Astrocyte (in vitro differentiated cells and primary cell): ENCODE measurements at regions not wholly inside any gene's neighbourhood (a gene's known extent, or its start where the extent isn't known, plus 50 kb on each side); places are given as distances from the start of the nearest gene placed in this dataset.

ENCODE experiments used
- DNase-seq: peaks from one replicate; pipeline ENCODE4 v3.0.0-alpha.2; 2010; ENCODE audit warnings: low read depth
- FAIRE-seq: peaks from 2 replicates; lab custom pipeline; 2011; peaks lifted over from hg19 to GRCh38; lab: Jason Lieb, UNC
- H2AFZ ChIP-seq: 2 replicates; pipeline ENCODE4 v1.6.0; 2012; ENCODE audit warnings: low read depth, low read length, inconsistent platforms
- H3K27ac ChIP-seq: 2 replicates; pipeline ENCODE4 v1.5.1; 2011; ENCODE audit warnings: low read depth, low read length, inconsistent platforms
- H3K27me3 ChIP-seq: 2 replicates; pipeline ENCODE4 v1.6.0; 2011; ENCODE audit warnings: low read length, inconsistent platforms; ENCODE audit not compliant: insufficient read depth
- H3K36me3 ChIP-seq: 2 replicates; pipeline ENCODE4 v1.5.1; 2011; ENCODE audit warnings: low read length, inconsistent platforms; ENCODE audit not compliant: insufficient read depth
- H3K4me1 ChIP-seq: 2 replicates; pipeline ENCODE4 v1.5.1; 2011; ENCODE audit warnings: low read length, inconsistent platforms; ENCODE audit not compliant: insufficient read depth
- H3K4me2 ChIP-seq: 2 replicates; pipeline ENCODE4 v1.6.0; 2012; ENCODE audit warnings: low read length, inconsistent platforms
- H3K4me3 ChIP-seq: 2 replicates; pipeline ENCODE4 v1.5.1; 2011; ENCODE audit warnings: low read depth, mild to moderate bottlenecking, low read length, inconsistent platforms; ENCODE audit not compliant: insufficient read depth
- H3K79me2 ChIP-seq: 2 replicates; pipeline ENCODE4 v1.6.0; 2012; ENCODE audit warnings: mild to moderate bottlenecking, low read length, inconsistent platforms; ENCODE audit not compliant: insufficient read depth
- H3K9ac ChIP-seq: 2 replicates; pipeline ENCODE4 v1.6.0; 2012; ENCODE audit warnings: mild to moderate bottlenecking, low read length, inconsistent platforms
- H3K9me3 ChIP-seq: 2 replicates; pipeline ENCODE4 v1.5.1; 2012; ENCODE audit warnings: low read depth, mild to moderate bottlenecking, low read length, inconsistent platforms; ENCODE audit not compliant: insufficient read depth
- H4K20me1 ChIP-seq: 2 replicates; pipeline ENCODE4 v1.6.0; 2012; ENCODE audit warnings: low read length, inconsistent platforms; ENCODE audit not compliant: insufficient read depth
- H3K27ac Mint-ChIP-seq: one replicate; pipeline ENCODE4 v1.8.0; 2021; ENCODE audit warnings: mild to moderate bottlenecking, mixed read lengths; ENCODE audit not compliant: unreplicated experiment
- H3K27me3 Mint-ChIP-seq: one replicate; pipeline ENCODE4 v1.8.0; 2021; ENCODE audit warnings: low read depth, mixed read lengths; ENCODE audit not compliant: unreplicated experiment
- H3K36me3 Mint-ChIP-seq: one replicate; pipeline ENCODE4 v1.8.0; 2021; ENCODE audit warnings: low read depth, mixed read lengths; ENCODE audit not compliant: unreplicated experiment
- H3K4me1 Mint-ChIP-seq: one replicate; pipeline ENCODE4 v1.8.0; 2021; ENCODE audit warnings: low read depth, mixed read lengths; ENCODE audit not compliant: unreplicated experiment
- H3K4me3 Mint-ChIP-seq: one replicate; pipeline ENCODE4 v1.8.0; 2021; ENCODE audit warnings: mild to moderate bottlenecking, moderate library complexity, mixed read lengths; ENCODE audit not compliant: unreplicated experiment
- H3K9me3 Mint-ChIP-seq: one replicate; pipeline ENCODE4 v1.8.0; 2021; ENCODE audit warnings: mild to moderate bottlenecking, mixed read lengths; ENCODE audit not compliant: unreplicated experiment
- EZH2 ChIP-seq: IDR thresholded peaks from 2 replicates; pipeline ENCODE4 v1.6.1; 2012; ENCODE audit warnings: mild to moderate bottlenecking, low read length, inconsistent platforms; ENCODE audit not compliant: insufficient read depth
- TF ChIP-seq, protein P1 (sequence below): IDR thresholded peaks from 2 replicates; pipeline ENCODE4 v1.5.1; 2011; ENCODE audit warnings: low read depth, mild to moderate bottlenecking, inconsistent platforms, low read length, moderate library complexity; ENCODE audit not compliant: insufficient read depth

GRCh38 chr1:185398599-185398998 is 81.6 kb upstream of the IVNS1ABP start:
- no peak overlapping the region for H3K27ac Mint-ChIP-seq
- H3K9me3 Mint-ChIP-seq, result no peaks in the 10 kb centered on the region
- H3K4me3 Mint-ChIP-seq, result no peak overlapping the region
- Histone ChIP-seq H3K27ac (no peak overlapping the region), H2AFZ (no peak overlapping the region), H3K27me3 (no peaks in the 10 kb centered on the region), H3K4me1 (peaks cover 12% of the 10 kb centered on the region), H3K9ac (no peak overlapping the region), H4K20me1 (no peaks in the 10 kb centered on the region), H3K9me3 (no peaks in the 10 kb centered on the region), H3K79me2 (no peaks in the 10 kb centered on the region), H3K4me2 (no peak overlapping the region), H3K4me3 (no peak overlapping the region), H3K36me3 (no peaks in the 10 kb centered on the region)
- peaks cover 31% of the 10 kb centered on the region for H3K4me1 Mint-ChIP-seq
- FAIRE-seq (no peak), DNase-seq (no peak)
- H3K27me3 Mint-ChIP-seq, result no peaks in the 10 kb centered on the region
- H3K36me3 Mint-ChIP-seq, result no peaks in the 10 kb centered on the region
- TF ChIP-seq, protein P1, sequence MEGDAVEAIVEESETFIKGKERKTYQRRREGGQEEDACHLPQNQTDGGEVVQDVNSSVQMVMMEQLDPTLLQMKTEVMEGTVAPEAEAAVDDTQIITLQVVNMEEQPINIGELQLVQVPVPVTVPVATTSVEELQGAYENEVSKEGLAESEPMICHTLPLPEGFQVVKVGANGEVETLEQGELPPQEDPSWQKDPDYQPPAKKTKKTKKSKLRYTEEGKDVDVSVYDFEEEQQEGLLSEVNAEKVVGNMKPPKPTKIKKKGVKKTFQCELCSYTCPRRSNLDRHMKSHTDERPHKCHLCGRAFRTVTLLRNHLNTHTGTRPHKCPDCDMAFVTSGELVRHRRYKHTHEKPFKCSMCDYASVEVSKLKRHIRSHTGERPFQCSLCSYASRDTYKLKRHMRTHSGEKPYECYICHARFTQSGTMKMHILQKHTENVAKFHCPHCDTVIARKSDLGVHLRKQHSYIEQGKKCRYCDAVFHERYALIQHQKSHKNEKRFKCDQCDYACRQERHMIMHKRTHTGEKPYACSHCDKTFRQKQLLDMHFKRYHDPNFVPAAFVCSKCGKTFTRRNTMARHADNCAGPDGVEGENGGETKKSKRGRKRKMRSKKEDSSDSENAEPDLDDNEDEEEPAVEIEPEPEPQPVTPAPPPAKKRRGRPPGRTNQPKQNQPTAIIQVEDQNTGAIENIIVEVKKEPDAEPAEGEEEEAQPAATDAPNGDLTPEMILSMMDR, result no peak
- no peak for TF ChIP-seq EZH2

GRCh38 chr1:185398022-185398421 is 81.0 kb upstream of the IVNS1ABP start:
- no peak for FAIRE-seq
- Mint-ChIP-seq H3K27me3 (no peaks in the 10 kb centered on the region), H3K4me1 (peaks cover 28% of the 10 kb centered on the region), H3K36me3 (no peaks in the 10 kb centered on the region), H3K27ac (no peak overlapping the region), H3K9me3 (no peaks in the 10 kb centered on the region), H3K4me3 (no peak overlapping the region)
- Histone ChIP-seq H3K27ac (no peak overlapping the region), H3K27me3 (no peaks in the 10 kb centered on the region), H3K9ac (no peak overlapping the region), H3K36me3 (no peaks in the 10 kb centered on the region), H2AFZ (no peak overlapping the region), H3K79me2 (no peaks in the 10 kb centered on the region), H3K4me1 (peaks cover 12% of the 10 kb centered on the region), H3K4me3 (no peak overlapping the region), H3K9me3 (no peaks in the 10 kb centered on the region), H4K20me1 (no peaks in the 10 kb centered on the region), H3K4me2 (no peak overlapping the region)
- TF ChIP-seq, protein P1, result no peak
- no peak for TF ChIP-seq EZH2
- no peak for DNase-seq

DNA sequence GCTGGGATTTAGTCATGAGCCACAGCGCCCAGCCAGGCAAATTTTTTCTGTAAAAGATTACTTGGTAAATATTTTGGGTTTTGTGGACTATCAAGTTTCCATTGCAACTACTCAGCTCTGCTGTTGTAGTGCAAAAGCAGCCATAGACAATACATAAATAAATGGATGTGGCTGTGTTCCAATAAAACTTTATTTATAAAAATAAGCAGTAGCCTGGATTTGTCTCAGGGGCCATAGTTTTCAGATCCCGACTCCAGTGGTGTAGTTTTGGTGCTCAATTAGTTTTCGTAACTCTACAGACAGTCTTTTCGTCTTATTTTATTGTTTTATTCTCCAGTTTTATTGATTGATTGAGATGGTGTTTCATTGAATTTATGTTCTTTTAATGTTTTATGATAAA is 80.1 kb upstream of the IVNS1ABP start:
- Mint-ChIP-seq H3K4me1 (peaks cover 21% of the 10 kb centered on the region), H3K9me3 (no peaks in the 10 kb centered on the region), H3K36me3 (no peaks in the 10 kb centered on the region), H3K27me3 (no peaks in the 10 kb centered on the region), H3K4me3 (no peak overlapping the region), H3K27ac (no peak overlapping the region)
- H3K9me3 ChIP-seq, result no peaks in the 10 kb centered on the region
- no peak for DNase-seq
- no peak overlapping the region for H2AFZ ChIP-seq
- peaks cover 12% of the 10 kb centered on the region for H3K4me1 ChIP-seq
- H3K79me2 ChIP-seq, result no peaks in the 10 kb centered on the region
- H3K27ac ChIP-seq, result no peak overlapping the region
- H3K27me3 ChIP-seq, result no peaks in the 10 kb centered on the region
- no peak for FAIRE-seq
- no peak overlapping the region for H3K4me2 ChIP-seq
- no peak overlapping the region for H3K9ac ChIP-seq
- no peak overlapping the region for H3K4me3 ChIP-seq
- H4K20me1 ChIP-seq, result no peaks in the 10 kb centered on the region
- no peaks in the 10 kb centered on the region for H3K36me3 ChIP-seq
- TF ChIP-seq, protein P1, result no peak
- no peak for TF ChIP-seq EZH2
